Endodermal cell (in vitro differentiated cells): ENCODE measurements at regions not wholly inside any gene's neighbourhood (a gene's known extent, or its start where the extent isn't known, plus 50 kb on each side); places are given as distances from the start of the nearest gene placed in this dataset.

Source experiments
- DNase-seq: peaks from one replicate; pipeline ENCODE4 v3.0.0-alpha.2; 2017
- H3K27ac ChIP-seq: 2 replicates; pipeline ENCODE4 v1.5.1; 2013; ENCODE audit warnings: mild to moderate bottlenecking, low read depth, low read length, moderate library complexity
- H3K27me3 ChIP-seq: 2 replicates; pipeline ENCODE4 v1.6.1; 2013; ENCODE audit warnings: mild to moderate bottlenecking, low read length, moderate library complexity; ENCODE audit not compliant: insufficient read depth, control insufficient read depth, poor library complexity, severe bottlenecking
- H3K36me3 ChIP-seq: 2 replicates; pipeline ENCODE4 v1.7.0; 2013; ENCODE audit warnings: mild to moderate bottlenecking, low read length, moderate library complexity; ENCODE audit not compliant: control insufficient read depth, insufficient read depth
- H3K4me1 ChIP-seq: one replicate; pipeline ENCODE4 v1.7.0; 2013; ENCODE audit warnings: low read length; ENCODE audit not compliant: control insufficient read depth, insufficient read depth
- H3K4me3 ChIP-seq: 2 replicates; pipeline ENCODE4 v1.5.1; 2013; ENCODE audit warnings: mild to moderate bottlenecking, low read length, moderate library complexity
- H3K9ac ChIP-seq: 2 replicates; pipeline ENCODE4 v1.6.1; 2013; ENCODE audit warnings: mild to moderate bottlenecking, low read length, moderate library complexity; ENCODE audit not compliant: poor library complexity, severe bottlenecking; ENCODE audit errors: extremely low read depth
- H3K9me3 ChIP-seq: 2 replicates; pipeline ENCODE4 v1.6.1; 2013; ENCODE audit warnings: mild to moderate bottlenecking, low read length, moderate library complexity; ENCODE audit not compliant: control insufficient read depth
- H3K27ac Mint-ChIP-seq: 2 replicates; pipeline ENCODE4 v1.8.0; 2020; ENCODE audit warnings: mixed read lengths
- H3K27me3 Mint-ChIP-seq: 2 replicates; pipeline ENCODE4 v1.8.0; 2021; ENCODE audit warnings: mild to moderate bottlenecking, mixed read lengths; ENCODE audit not compliant: insufficient read depth
- H3K36me3 Mint-ChIP-seq: 2 replicates; pipeline ENCODE4 v1.8.0; 2020; ENCODE audit warnings: low read depth, mixed read lengths
- H3K4me1 Mint-ChIP-seq: 2 replicates; pipeline ENCODE4 v1.8.0; 2020; ENCODE audit warnings: mixed read lengths
- H3K4me3 Mint-ChIP-seq: 2 replicates; pipeline ENCODE4 v1.8.0; 2020; ENCODE audit warnings: mild to moderate bottlenecking, moderate library complexity, mixed read lengths
- H3K9me3 Mint-ChIP-seq: 2 replicates; pipeline ENCODE4 v1.8.0; 2020; ENCODE audit warnings: mild to moderate bottlenecking, mixed read lengths
- WGBS, 2 experiments: methylation state at CpG; one replicate each; pipeline versions ENCODE4 v1.1.5 to v1.1.7; 2013; ENCODE audit warnings: missing lambda C conversion rate in 2 of 2, mixed read lengths in 1 of 2; ENCODE audit not compliant: insufficient coverage in 1 of 2, insufficient read length in 1 of 2; 5-methylcytosine and 5-hydroxymethylcytosine counted together
- TF ChIP-seq, protein P1 (sequence below): fragments of 200-600 bp; sonication (generic); conservative IDR thresholded peaks from 2 replicates; pipeline ENCODE4 v1.5.0; 2021; ENCODE audit warnings: antibody characterized with exemption, mild to moderate bottlenecking

DNA sequence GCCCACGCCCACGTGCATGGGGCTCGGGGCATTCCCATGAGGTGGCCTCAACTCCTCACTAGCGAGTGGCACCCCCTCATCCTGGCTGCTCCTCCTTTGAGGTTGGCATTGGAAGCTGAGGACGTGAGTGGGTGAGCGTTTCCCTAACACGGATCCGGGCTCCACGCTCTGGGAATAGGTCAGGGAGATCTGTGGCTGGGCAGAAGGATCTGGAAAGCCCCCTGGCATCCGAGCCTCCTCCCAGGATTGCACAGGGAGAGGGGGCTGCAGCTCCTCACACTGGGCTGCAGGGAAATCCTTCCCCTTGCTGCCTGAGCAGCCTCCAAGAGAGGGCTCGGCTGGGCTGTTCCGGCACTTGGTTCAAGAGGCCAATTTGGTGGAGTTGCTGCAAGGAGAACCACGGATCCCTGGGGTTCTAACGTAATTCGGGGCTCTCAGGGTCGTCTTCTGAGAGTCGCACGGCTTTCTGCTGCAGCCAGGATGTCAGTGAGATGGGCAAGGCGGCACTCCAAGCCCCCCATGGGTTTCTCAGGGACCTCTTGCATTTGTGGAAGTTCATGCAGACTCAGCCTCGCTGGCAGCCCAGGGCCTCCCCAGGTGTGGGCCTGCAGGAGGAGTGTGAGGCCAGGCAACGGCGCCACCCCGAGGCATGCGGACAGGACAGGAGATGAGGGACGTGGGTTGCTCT, 1119.0 kb downstream of the BRD1 start:
- H3K36me3 Mint-ChIP-seq = peaks cover 2% of the 10 kb centered on the region
- DNase-seq = peak; percentile 36
- no peaks in the 10 kb centered on the region for H3K9me3 ChIP-seq
- no peak overlapping the region for H3K4me3 Mint-ChIP-seq
- no peaks in the 10 kb centered on the region for H3K27me3 Mint-ChIP-seq
- H3K4me3 ChIP-seq = no peak overlapping the region
- H3K4me1 Mint-ChIP-seq = peaks cover 4% of the 10 kb centered on the region
- 87 to 89% methylated on average over 15 to 25 of the region's 25 CpGs for WGBS, 2 experiments
- TF ChIP-seq, protein P1, sequence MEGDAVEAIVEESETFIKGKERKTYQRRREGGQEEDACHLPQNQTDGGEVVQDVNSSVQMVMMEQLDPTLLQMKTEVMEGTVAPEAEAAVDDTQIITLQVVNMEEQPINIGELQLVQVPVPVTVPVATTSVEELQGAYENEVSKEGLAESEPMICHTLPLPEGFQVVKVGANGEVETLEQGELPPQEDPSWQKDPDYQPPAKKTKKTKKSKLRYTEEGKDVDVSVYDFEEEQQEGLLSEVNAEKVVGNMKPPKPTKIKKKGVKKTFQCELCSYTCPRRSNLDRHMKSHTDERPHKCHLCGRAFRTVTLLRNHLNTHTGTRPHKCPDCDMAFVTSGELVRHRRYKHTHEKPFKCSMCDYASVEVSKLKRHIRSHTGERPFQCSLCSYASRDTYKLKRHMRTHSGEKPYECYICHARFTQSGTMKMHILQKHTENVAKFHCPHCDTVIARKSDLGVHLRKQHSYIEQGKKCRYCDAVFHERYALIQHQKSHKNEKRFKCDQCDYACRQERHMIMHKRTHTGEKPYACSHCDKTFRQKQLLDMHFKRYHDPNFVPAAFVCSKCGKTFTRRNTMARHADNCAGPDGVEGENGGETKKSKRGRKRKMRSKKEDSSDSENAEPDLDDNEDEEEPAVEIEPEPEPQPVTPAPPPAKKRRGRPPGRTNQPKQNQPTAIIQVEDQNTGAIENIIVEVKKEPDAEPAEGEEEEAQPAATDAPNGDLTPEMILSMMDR = no peak
- H3K4me1 ChIP-seq = no peaks in the 10 kb centered on the region
- H3K27ac Mint-ChIP-seq = no peak overlapping the region
- no peaks in the 10 kb centered on the region for H3K27me3 ChIP-seq
- no peak overlapping the region for H3K9ac ChIP-seq
- no peaks in the 10 kb centered on the region for H3K36me3 ChIP-seq
- no peaks in the 10 kb centered on the region for H3K9me3 Mint-ChIP-seq
- no peak overlapping the region for H3K27ac ChIP-seq

DNA sequence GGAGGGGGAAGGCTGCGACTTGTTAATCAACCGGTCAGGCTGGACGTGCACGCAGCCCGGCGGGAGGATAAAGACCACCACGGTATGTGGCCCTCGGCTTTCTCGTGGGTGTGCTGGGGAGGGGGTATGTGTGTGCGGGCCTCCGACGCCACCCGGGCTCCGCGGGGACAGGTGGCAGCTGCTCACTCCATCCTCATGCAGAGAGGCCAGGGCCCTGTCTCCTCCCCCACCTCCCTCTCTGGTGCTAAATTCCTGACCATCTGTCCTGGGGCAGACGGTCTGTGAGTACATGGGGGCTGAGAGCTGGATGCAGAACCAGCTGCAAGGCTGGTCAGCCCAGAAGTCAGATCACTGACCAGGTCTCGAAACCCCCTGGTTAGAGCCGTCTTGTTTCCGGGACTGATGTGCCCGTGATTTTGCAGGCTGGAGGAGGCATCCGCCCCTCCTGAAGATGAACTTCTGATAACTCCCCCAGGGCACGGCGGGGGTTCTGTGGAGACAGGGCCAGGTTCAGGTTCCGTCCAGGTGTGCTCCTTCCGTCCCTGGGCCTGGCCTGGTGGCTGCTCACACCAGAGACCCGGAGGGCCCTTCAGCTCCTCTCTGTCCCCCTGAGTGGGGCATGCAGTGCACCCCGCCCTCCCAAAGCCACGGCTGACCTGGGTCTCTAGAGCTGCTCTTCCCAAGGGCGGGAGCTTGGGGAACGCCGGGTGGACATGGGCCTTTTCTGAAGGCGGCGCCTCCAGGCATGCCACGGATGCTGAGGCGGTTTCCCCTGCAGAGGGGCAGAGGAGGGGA, 1119.7 kb downstream of the BRD1 start:
- no peak overlapping the region for H3K27ac Mint-ChIP-seq
- TF ChIP-seq, protein P1 = no peak
- no peaks in the 10 kb centered on the region for H3K9me3 Mint-ChIP-seq
- H3K36me3 Mint-ChIP-seq = no peaks in the 10 kb centered on the region
- no peaks in the 10 kb centered on the region for H3K27me3 Mint-ChIP-seq
- DNase-seq = no peak
- H3K27ac ChIP-seq = no peak overlapping the region
- peaks cover 5% of the 10 kb centered on the region for H3K4me1 Mint-ChIP-seq
- H3K27me3 ChIP-seq = no peaks in the 10 kb centered on the region
- H3K9me3 ChIP-seq = no peaks in the 10 kb centered on the region
- H3K4me1 ChIP-seq = no peaks in the 10 kb centered on the region
- no peak overlapping the region for H3K4me3 Mint-ChIP-seq
- no peaks in the 10 kb centered on the region for H3K36me3 ChIP-seq
- H3K9ac ChIP-seq = no peak overlapping the region
- WGBS, 2 experiments = 93 to 97% methylated on average over 22 to 32 of the region's 35 CpGs
- no peak overlapping the region for H3K4me3 ChIP-seq

DNA sequence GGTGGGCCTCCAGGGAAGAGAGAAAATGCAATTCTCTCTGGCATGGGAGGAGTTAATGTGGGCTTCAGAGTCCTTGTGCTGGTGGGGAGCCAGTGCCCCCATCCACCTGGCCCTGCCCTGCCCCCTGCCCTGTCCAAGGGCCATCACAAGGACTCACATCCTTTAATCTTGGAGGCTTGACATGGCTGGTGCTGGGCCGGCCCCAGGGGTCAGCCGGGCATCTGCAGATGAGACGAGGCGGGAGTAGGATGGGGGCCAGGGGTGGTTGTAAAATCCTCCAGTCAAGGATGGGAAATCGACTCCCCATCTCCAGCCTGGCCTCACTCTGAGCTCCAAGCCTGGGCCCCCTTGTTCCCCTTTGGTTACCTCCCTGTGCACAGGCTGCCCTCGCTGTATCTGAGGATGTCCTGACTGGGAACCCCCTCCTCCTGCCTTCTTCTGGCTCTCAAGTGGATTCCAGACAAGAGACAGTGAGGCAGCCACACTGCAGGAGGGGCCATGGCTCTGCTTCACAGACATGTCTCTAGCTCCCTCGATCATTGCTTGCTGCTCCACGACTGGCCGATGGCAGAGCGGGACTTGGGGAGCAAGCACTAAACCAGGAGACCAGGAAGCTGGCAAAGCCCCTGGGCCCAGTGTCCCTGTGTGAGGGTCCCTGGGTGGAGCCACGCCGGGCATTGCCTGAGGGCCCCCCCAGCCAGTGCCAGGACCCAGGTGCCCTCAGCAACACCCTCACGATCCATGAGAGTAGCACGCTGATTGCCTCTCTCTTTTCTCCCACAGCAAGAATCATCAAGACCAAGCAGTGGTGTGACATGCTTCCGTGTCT, 1120.5 kb downstream of the BRD1 start:
- DNase-seq = no peak
- Mint-ChIP-seq H3K36me3 (no peaks in the 10 kb centered on the region), H3K9me3 (no peaks in the 10 kb centered on the region), H3K4me3 (no peak overlapping the region), H3K4me1 (peaks cover 12% of the 10 kb centered on the region), H3K27me3 (no peaks in the 10 kb centered on the region), H3K27ac (no peak overlapping the region)
- TF ChIP-seq, protein P1 = no peak
- Histone ChIP-seq H3K27me3 (no peaks in the 10 kb centered on the region), H3K4me1 (no peaks in the 10 kb centered on the region), H3K9ac (no peak overlapping the region), H3K27ac (no peak overlapping the region), H3K36me3 (no peaks in the 10 kb centered on the region), H3K9me3 (no peaks in the 10 kb centered on the region), H3K4me3 (no peak overlapping the region)
- whole genome bisulfite sequencing, 2 experiments = 73 to 80% methylated on average over 6 to 15 of the region's 15 CpGs
